T-helper 1 cell treated with Interleukin-12 subunit alpha and Interleukin-12 subunit beta and Interleukin-4 antibody, amounts not matched to agents 30 μg/mL and 1 μg/mL, for 36 hours (primary cell): ENCODE measurements at regions not wholly inside any gene's neighbourhood (a gene's known extent, or its start where the extent isn't known, plus 50 kb on each side); places are given as distances from the start of the nearest gene placed in this dataset.

Experiments
- H3K27ac Mint-ChIP-seq: one replicate; pipeline ENCODE4 v1.8.0; 2021; ENCODE audit warnings: mild to moderate bottlenecking, mixed read lengths
- H3K27me3 Mint-ChIP-seq: one replicate; pipeline ENCODE4 v1.8.0; 2021; ENCODE audit warnings: low read depth, mixed read lengths
- H3K36me3 Mint-ChIP-seq: one replicate; pipeline ENCODE4 v1.8.0; 2021; ENCODE audit warnings: low read depth, mixed read lengths
- H3K4me1 Mint-ChIP-seq: one replicate; pipeline ENCODE4 v1.8.0; 2021; ENCODE audit warnings: low read depth, mixed read lengths
- H3K4me3 Mint-ChIP-seq: one replicate; pipeline ENCODE4 v1.8.0; 2021; ENCODE audit warnings: mild to moderate bottlenecking, moderate library complexity, mixed read lengths
- H3K9me3 Mint-ChIP-seq: one replicate; pipeline ENCODE4 v1.8.0; 2021; ENCODE audit warnings: mixed read lengths

DNA sequence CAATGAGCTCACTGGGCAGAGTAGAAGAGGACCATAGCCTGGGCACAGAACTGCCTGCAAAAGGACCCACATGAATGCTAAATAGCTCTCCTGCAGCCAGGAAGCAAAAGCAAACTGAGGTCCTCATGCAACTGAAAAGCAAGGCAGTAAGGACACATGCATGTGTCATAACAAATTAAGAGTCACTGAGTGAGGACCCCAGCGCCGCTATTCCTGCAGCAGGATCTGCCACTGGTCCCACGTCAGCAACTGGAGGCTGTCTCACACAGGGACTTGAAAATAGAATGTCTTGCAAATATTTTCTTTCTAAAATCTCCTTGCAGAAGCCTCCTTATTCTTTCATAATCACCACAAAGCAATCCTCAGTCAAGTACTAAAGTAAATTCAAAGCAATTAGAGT is 559.6 kb upstream of the DAB1 start:
- Mint-ChIP-seq H3K9me3 (no peaks in the 10 kb centered on the region), H3K4me1 (peaks cover 2% of the 10 kb centered on the region), H3K36me3 (no peaks in the 10 kb centered on the region), H3K27me3 (no peaks in the 10 kb centered on the region), H3K4me3 (no peak overlapping the region), H3K27ac (no peak overlapping the region)

- Mint-ChIP-seq H3K4me3 (no peak overlapping the region), H3K4me1 (peaks cover 2% of the 10 kb centered on the region), H3K27me3 (no peaks in the 10 kb centered on the region), H3K27ac (no peak overlapping the region), H3K9me3 (no peaks in the 10 kb centered on the region), H3K36me3 (no peaks in the 10 kb centered on the region)
Measured at GRCh38 chr1:57982852-57983251, 559.0 kb upstream of the DAB1 start.

- no peaks in the 10 kb centered on the region for H3K4me1 Mint-ChIP-seq
Measured at GRCh38 chr1:57976216-57976615, 552.4 kb upstream of the DAB1 start.

DNA sequence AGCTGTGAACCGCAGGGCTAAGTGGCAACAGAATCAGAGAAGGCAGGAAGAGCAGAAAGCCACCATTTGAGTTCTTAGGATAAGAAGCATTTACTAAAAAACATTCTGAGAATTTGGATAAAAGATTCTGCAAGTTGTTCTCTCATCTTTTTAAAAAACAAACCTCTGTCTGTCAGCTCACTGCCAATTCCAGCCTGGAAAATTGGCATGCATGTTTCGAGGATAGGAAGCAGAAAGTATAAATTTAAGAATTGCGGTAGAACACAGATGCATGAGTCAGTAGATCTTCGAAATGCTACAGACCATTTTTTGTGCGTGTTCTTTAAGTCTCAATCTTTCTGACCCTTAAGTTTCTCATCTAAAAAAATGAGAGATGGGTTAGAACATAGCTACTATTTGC is 544.5 kb upstream of the DAB1 start:
- Mint-ChIP-seq H3K4me1 (no peaks in the 10 kb centered on the region), H3K36me3 (no peaks in the 10 kb centered on the region), H3K27me3 (no peaks in the 10 kb centered on the region), H3K9me3 (no peaks in the 10 kb centered on the region), H3K27ac (no peak overlapping the region), H3K4me3 (no peak overlapping the region)

More at GRCh38 chr1:57976216-57976615, 552.4 kb upstream of the DAB1 start:
- Mint-ChIP-seq H3K9me3 (no peaks in the 10 kb centered on the region), H3K27me3 (no peaks in the 10 kb centered on the region), H3K36me3 (no peaks in the 10 kb centered on the region), H3K4me3 (no peak overlapping the region), H3K27ac (no peak overlapping the region)

DNA sequence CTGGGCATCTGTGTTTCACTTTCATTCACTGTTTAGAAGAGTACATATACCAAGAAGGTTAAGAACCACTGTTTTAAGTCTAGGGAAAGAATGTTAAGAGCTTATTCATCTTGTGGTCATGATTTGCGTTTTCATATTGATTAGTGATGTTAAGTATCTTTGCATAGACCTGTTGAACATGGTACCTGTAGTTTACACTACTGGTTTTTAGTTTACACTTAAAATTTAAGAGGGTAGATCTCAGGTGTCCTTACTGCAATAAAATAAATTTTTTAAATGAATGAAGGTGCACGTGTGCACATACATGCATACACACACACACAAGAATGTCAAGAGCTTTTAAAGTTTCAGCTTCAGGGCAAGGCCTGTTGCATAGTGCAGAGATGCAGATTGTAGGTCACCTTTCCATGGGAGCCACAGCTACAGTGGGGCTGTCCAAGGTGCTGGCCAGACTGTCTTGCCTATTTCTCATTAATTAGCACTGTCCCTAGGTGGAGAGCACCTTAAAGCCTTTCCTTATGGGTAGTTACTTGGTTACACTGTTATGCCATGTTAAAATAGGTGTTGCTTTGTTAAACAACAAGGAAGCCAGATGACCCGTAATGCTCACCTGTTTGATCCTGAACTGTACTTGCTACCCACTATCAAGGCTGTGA is 543.0 kb upstream of the DAB1 start:
- no peaks in the 10 kb centered on the region for H3K4me1 Mint-ChIP-seq
- H3K4me3 Mint-ChIP-seq = no peak overlapping the region
- H3K27ac Mint-ChIP-seq = no peak overlapping the region
- no peaks in the 10 kb centered on the region for H3K9me3 Mint-ChIP-seq
- H3K27me3 Mint-ChIP-seq = no peaks in the 10 kb centered on the region
- H3K36me3 Mint-ChIP-seq = no peaks in the 10 kb centered on the region

DNA sequence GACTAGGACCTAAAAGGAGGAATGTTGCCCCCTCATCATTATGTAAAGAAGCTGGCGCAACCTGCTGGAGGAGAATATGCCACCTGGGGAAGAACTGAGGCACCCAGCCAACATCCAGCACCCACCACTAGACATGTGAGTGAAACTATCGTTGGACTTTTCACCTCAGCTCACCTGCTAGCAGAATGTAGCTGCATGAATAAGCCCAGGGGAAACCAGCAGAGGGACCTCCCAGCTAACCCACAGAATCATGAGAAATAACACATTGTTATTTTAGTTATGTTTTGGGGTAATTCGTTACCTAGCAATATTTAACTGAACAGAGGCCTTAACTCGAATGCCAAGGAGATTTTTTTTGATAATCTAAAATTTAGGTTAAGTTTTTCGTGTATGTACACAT is 542.5 kb upstream of the DAB1 start:
- Mint-ChIP-seq H3K27ac (no peak overlapping the region), H3K4me1 (no peaks in the 10 kb centered on the region), H3K27me3 (no peaks in the 10 kb centered on the region), H3K9me3 (no peaks in the 10 kb centered on the region), H3K36me3 (no peaks in the 10 kb centered on the region), H3K4me3 (no peak overlapping the region)

DNA sequence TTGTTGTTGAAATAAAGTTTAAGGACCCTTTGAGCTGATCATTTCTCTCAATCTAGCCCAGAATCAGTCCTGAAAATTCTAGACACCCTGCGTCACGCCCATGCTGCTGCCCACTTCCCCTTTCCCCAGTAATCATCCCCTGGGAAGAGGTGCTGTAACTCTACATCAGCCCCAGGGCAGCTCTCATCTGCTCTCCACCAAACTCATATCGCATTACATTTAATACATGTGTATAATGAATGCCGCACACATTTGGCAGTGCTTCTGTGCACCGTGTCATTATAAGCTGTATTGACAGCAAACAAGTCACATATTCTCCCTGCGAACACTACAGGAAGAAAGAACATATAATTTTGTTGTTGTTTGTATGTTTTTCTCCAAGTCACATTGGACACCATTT is 539.7 kb upstream of the DAB1 start:
- no peaks in the 10 kb centered on the region for H3K36me3 Mint-ChIP-seq
- H3K4me1 Mint-ChIP-seq = no peaks in the 10 kb centered on the region

GRCh38 chr1:57959531-57960241 is 535.8 kb upstream of the DAB1 start:
- Mint-ChIP-seq H3K9me3 (no peaks in the 10 kb centered on the region), H3K27me3 (no peaks in the 10 kb centered on the region), H3K4me3 (no peak overlapping the region), H3K27ac (no peak overlapping the region), H3K4me1 (no peaks in the 10 kb centered on the region), H3K36me3 (no peaks in the 10 kb centered on the region)

More for the DNA sequence above, 539.7 kb upstream of the DAB1 start:
- H3K27me3 Mint-ChIP-seq = no peaks in the 10 kb centered on the region
- no peak overlapping the region for H3K27ac Mint-ChIP-seq
- no peaks in the 10 kb centered on the region for H3K9me3 Mint-ChIP-seq
- H3K4me3 Mint-ChIP-seq = no peak overlapping the region

GRCh38 chr1:57957576-57957975 is 533.7 kb upstream of the DAB1 start:
- no peaks in the 10 kb centered on the region for H3K4me1 Mint-ChIP-seq
- no peak overlapping the region for H3K27ac Mint-ChIP-seq
- no peaks in the 10 kb centered on the region for H3K36me3 Mint-ChIP-seq
- no peak overlapping the region for H3K4me3 Mint-ChIP-seq
- H3K9me3 Mint-ChIP-seq = no peaks in the 10 kb centered on the region
- no peaks in the 10 kb centered on the region for H3K27me3 Mint-ChIP-seq

DNA sequence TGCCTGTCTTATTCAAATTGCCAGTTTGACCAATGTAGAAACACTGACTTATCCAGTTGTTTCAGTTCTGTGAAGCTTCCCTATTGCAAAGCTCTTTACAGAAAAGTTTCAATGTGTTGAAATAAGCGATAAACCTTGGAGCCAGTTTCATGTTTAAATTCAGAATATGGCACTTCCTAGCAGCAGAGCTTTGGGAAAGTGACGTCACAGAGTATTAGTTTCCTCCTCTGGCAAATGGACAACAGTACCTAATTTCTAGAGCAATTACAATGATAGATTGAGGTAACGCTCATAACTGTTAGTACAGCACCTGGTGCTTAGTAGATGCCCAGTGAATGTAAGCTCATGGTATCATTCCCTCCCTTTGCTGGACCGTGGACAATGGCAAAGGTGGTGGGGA is 527.5 kb upstream of the DAB1 start:
- Mint-ChIP-seq H3K4me3 (no peak overlapping the region), H3K27ac (no peak overlapping the region), H3K36me3 (no peaks in the 10 kb centered on the region), H3K4me1 (no peaks in the 10 kb centered on the region), H3K9me3 (no peaks in the 10 kb centered on the region), H3K27me3 (no peaks in the 10 kb centered on the region)

DNA sequence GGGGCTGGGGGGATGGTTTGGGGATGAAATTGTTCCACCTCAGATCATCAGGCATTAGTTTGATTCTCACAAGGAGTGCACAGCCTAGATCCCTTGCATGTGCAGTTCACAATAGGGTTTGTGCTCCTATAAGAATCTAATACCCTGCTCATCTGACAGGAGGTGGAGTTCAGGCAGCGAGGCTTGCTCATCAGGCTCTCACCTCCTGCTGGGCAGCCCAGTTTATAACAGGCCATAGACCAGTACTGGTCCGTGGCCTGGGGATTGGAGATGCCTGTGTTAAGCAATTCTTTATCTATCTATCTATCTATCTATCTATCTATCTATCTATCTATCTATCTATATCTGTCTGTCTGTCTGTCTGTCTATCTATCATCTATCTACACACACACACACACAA is 525.3 kb upstream of the DAB1 start:
- H3K4me1 Mint-ChIP-seq = no peaks in the 10 kb centered on the region
- no peaks in the 10 kb centered on the region for H3K9me3 Mint-ChIP-seq
- H3K4me3 Mint-ChIP-seq = no peak overlapping the region
- no peaks in the 10 kb centered on the region for H3K36me3 Mint-ChIP-seq
- H3K27me3 Mint-ChIP-seq = no peaks in the 10 kb centered on the region
- H3K27ac Mint-ChIP-seq = no peak overlapping the region

DNA sequence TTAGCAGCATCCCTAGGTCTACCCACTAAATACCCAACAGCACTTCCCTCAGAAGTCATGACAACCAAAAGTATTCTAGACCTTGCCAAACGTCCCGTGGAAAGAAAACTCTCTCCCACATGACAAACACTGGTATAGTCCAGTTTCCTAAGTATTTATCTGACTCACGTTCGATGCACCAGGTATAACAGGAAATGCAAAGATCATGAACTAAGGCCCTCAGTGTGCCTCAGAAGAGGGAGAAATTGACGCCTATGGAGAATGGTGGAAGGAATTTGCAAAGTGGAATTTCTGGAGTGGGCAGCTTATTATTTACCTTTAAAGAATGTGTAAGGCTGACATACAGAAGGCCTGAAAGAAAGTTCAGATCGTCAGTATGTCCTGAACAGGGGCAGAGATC is 523.6 kb upstream of the DAB1 start:
- Mint-ChIP-seq H3K4me3 (no peak overlapping the region), H3K9me3 (no peaks in the 10 kb centered on the region), H3K27ac (no peak overlapping the region), H3K4me1 (no peaks in the 10 kb centered on the region), H3K36me3 (no peaks in the 10 kb centered on the region), H3K27me3 (no peaks in the 10 kb centered on the region)

DNA sequence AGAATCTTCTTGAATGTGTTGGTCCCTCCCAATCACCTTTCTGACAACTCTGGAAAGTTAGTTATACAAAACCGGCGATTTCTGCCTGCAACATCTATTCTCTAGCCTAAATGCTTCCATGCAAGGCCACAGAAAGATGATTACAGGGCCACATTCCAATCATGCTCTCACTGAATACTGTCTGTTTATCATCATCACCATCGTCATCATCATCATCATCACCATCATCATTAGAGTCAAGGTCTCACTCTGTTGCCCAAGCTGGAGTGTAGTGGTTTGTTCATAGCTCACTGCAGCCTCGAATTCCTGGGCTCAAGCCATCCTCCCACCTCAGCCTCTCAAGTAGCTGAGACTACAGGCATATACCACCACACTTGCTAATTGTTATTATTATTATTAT is 521.2 kb upstream of the DAB1 start:
- Mint-ChIP-seq H3K4me1 (no peaks in the 10 kb centered on the region), H3K36me3 (no peaks in the 10 kb centered on the region), H3K4me3 (no peak overlapping the region)

GRCh38 chr1:57943365-57943764 is 519.5 kb upstream of the DAB1 start:
- Mint-ChIP-seq H3K36me3 (no peaks in the 10 kb centered on the region), H3K4me1 (no peaks in the 10 kb centered on the region), H3K4me3 (no peak overlapping the region), H3K27ac (no peak overlapping the region), H3K9me3 (peaks cover 7% of the 10 kb centered on the region), H3K27me3 (no peaks in the 10 kb centered on the region)

More for the DNA sequence above, 521.2 kb upstream of the DAB1 start:
- Mint-ChIP-seq H3K9me3 (no peaks in the 10 kb centered on the region), H3K27me3 (no peaks in the 10 kb centered on the region), H3K27ac (no peak overlapping the region)

DNA sequence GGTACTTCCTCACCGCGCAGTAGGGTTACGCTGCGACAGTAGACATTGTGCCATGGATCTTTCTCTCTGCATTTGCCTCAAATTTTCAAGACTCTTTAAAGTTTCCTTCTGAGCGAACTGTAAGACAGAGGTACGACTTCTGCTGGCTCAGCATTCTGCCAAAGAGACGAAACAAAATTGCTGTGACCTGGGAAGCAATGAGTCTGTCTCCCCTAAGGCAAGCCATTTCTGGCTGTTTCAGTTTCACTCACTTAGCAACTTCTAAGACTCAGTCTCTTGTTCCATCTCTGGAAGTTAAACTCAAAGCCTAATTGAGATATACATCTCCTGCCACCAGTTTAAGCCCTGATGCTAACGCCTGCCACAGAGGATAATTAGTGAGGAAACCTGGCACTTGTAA is 510.9 kb upstream of the DAB1 start:
- no peaks in the 10 kb centered on the region for H3K4me1 Mint-ChIP-seq
- peaks cover 7% of the 10 kb centered on the region for H3K9me3 Mint-ChIP-seq
- no peak overlapping the region for H3K4me3 Mint-ChIP-seq
- no peaks in the 10 kb centered on the region for H3K36me3 Mint-ChIP-seq
- no peak overlapping the region for H3K27ac Mint-ChIP-seq
- no peaks in the 10 kb centered on the region for H3K27me3 Mint-ChIP-seq
